HCT116 (cell line): ENCODE measurements at regions not wholly inside any gene's neighbourhood (a gene's known extent, or its start where the extent isn't known, plus 50 kb on each side); places are given as distances from the start of the nearest gene placed in this dataset.

Experiments used
- EZH2 ChIP-seq: fragments of 200-600 bp; sonication (generic); IDR thresholded peaks from 2 replicates; pipeline ENCODE4 v1.6.1; 2017; ENCODE audit warnings: antibody characterized with exemption, mixed run types
- POLR2AphosphoS5 ChIP-seq: IDR thresholded peaks from 2 replicates; pipeline ENCODE4 v1.6.1; 2011; ENCODE audit warnings: mild to moderate bottlenecking, low read depth, low read length, moderate library complexity
- ZNF274 ChIP-seq: fragments of 200-500 bp; sonication (Bioruptor generic); IDR thresholded peaks from 2 replicates; pipeline ENCODE4 v1.6.1; 2014; ENCODE audit warnings: mild to moderate bottlenecking, low read depth, low read length, inconsistent platforms

DNA sequence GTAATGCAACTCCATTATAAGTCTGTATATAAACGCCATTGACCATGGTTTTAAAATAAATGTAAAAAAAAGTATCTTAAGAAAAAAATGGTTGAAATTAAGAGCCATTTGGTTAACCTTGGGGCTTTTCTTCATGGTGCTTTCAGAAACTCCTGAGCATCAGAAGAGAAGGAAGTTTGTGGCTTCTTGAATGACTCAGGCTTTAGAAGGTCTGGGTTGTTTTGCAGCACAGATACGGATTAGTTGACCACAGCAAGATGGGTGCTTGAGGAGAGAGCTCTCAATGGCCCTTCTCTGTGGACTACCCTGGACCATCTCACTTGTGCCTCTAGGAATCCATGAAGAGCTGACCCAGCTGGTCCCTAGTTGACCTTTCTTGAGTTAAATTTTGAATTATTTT, 189.5 kb downstream of the TMEM38B start:
- TF ChIP-seq POLR2AphosphoS5: no peak
- no peak for TF ChIP-seq ZNF274
- no peak for TF ChIP-seq EZH2
